Cardiac septum (tissue), 1 donor: ENCODE measurements at regions not wholly inside any gene's neighbourhood (a gene's known extent, or its start where the extent isn't known, plus 50 kb on each side); places are given as distances from the start of the nearest gene placed in this dataset.

ENCODE experiments used
- DNase-seq: peaks from one replicate; pipeline ENCODE4 v3.0.0-alpha.2; 2020; ENCODE audit warnings: low spot score
- intact Hi-C: fragments of 100-400 bp; cut with DNase I; formaldehyde crosslinking; loops from one replicate; pipeline ENCODE4 v1.14.0; 2022
- donor health status: DM: no; HTN: no; CAD: no.

DNA sequence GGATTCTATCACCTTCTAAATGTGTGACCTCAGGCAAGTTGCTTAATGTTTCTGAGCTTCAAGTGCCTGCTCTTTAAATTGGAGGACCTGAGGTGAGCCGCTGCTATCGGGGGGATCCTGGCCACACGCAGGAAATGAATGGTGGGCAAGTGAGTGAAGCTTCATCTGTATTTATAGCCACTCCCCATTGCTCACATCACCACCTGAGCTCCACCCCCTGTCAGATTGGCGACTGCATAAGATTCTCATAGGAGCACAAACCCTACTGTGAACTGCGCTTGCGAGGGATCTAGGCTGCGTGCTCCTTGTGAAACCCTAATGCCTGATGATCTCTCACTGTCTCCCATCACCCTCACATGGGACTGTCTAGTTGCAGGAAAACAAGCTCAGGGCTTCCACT lies 158.6 kb upstream of the CCND2 start:
- intact Hi-C loops = loop anchor here (5.0 kb wide), 1 partner anchor 137 kb away; no protein-coding TSS in a partner anchor
- no peak for DNase-seq

DNA sequence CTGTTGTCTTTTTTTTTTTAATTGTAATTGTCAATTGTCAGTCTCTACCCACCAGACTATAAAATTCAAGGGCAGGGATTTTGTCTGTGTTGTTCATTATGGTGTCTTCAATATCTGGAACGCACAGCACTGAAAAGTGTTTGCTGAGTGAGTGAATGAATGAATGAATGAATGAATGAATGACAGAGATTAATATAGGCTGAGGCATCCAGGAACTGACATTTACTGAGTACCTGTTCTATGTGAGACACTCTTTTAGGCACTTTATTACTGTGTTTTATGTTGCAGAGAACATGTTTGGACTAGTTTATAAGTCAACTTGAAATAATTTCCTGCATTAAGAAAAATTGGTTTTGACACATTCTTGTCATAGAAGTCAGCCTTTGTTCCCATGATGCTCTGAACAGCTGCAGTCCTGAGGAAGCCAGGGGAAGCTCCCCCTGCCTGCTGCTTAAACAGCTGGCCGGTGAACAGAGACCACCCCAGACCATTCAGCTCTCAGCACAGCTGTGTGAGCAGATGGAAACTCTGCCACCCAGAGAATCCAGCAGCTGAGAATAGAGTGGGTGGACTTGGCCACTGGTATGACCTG lies 160.7 kb upstream of the CCND2 start:
- DNase-seq = no peak
- intact Hi-C loops = no loop called here

DNA sequence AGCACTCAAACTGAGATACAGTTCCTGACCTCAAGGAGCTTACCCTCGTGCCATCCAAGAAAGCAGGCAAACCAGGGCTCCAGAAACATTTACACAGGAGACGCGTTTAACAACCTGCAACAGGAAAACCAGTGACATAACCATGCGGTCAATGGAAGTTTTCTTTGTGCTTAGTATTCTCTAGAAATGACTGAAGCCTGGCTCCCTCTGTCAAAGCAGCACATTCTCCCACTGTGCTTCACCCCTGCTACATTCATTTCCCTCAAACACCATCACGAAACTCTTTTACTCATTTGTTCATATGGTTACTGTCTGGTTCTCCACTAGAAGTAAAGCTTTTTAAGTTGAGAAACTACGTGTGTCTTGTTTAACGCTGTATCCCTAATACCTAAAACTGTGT lies 161.3 kb upstream of the CCND2 start:
- intact Hi-C loops = no loop called here
- DNase-seq = no peak

DNA sequence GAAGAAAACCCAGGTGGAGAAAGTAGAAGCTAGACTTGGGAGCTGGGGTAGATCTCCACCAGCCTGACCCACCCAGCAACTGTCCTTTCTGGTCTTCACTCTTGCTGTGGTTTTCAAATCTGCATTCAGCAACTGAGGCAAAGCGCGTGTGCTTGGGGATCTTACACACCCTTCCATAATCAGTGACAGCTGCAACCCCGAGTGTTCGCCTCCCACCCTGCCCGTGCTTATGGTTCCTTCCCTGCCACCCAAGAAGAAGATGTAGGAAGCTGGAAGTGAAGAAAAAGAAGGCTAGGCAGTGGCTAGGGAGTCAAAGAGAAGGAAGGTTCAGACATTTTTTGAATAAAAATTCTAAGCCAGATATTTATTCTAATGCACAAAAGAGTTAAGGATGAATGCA lies 162.6 kb upstream of the CCND2 start:
- intact Hi-C loops = no loop called here

DNA sequence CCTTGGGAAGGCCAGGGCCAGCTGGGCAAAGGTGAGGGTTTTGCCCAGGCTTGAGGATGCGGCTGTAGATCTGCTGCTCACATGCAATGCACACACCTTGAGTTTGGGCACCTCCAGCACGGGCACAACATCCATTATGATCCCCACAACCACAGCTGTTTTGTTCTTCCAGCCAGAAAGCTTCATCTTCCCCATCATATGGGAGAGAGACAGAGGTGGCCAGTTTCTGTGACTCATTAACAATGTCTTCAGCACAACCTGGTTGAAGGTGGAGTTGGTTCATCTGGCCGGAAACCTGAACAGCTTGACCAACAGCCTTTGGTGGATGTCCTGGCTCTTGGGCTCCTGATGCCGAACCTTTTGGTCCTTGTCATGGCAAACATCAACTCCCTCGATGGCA lies 163.7 kb upstream of the CCND2 start:
- DNase-seq = no peak
- intact Hi-C loops = no loop called here

More for the DNA sequence above, 162.6 kb upstream of the CCND2 start:
- DNase-seq = no peak

DNA sequence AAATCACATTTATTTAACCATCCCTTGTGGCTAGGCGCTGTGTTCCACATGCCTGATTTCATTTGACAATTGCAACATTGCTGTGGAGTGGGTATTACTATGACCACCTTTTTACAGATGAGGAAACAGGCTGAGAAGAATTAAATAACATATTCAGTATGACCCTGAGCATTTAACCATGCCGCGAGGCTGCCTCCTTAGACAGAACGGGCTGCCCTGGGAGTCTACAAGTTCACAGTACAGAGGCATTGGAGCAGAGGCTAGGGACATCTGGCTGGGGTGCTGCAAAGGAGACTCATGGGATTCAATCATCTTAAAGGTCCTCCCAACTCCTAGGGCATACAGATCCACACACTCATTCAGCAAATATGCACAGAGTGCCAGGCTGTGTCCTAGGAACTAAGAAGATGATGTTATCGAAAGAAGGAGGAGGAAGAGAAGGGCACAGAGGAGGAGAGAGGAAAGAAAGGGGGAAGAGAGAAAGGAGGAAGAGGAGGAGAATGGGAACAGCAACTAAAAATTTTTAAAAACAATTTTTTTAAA lies 164.7 kb upstream of the CCND2 start:
- intact Hi-C loops = no loop called here
- no peak for DNase-seq

DNA sequence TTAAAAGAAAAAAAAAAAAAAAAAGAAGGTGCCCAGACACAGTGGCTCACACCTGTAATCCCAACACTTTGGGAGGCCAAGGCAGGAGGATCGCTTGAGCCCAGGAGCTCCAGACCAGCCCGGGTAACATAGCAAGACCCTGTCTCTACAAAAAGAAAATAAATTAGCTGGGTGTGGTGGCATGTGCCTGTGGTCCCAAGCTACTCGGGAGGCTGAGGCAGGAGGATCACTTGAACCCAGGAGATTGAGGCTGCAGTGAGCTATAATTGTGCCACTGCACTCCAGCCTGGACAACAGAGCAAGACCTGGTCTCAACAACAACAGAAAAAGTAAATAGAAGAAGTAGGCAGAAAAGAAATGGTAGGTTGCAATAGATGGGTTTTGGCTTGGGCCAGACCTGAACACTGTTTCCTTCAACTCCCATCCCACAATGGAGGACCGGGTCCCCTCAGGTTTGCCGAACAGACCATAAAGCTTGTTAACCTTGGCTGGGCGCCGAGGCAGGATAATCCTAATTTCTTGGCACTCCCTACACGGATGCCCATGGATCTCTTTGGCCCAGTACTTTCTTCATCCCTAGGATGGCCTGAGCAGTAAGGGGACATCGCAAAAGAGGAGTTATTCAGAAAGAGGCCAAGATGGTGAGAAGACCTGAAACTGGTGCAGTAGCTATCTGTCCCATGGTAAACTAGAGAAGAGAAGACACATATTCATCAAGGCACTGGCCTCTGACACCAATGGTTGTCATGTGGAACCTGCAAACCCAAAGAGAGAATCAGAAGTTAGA lies 165.5 kb upstream of the CCND2 start:
- intact Hi-C loops = loop anchor here (2.0 kb wide), 1 partner anchor 169 kb away; no protein-coding TSS in a partner anchor

DNA sequence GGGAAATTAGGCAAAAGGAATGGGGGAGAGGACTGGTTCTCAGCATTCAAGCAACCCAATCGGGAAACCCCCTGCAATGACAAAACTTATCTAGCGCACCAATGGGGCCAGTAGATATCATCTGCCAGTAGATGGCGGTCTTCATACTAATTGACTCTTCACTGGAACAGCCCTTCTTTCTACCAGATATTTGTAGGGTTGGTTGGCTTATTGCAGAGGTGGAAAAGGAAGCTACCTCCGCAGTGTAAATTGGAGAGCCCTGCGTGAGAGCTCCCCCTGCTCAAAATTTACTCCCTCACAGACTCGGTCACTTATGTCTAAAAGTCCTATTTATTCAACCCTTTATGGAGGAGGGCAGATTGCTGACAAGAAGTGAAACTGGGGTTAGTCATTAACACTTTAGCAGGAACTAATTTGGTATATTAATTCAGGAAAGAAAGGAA lies 166.1 kb upstream of the CCND2 start:
- no peak for DNase-seq
- intact Hi-C loops = loop anchor here (2.0 kb wide), 1 partner anchor 169 kb away; no protein-coding TSS in a partner anchor

More for the DNA sequence above, 165.5 kb upstream of the CCND2 start:
- no peak for DNase-seq

DNA sequence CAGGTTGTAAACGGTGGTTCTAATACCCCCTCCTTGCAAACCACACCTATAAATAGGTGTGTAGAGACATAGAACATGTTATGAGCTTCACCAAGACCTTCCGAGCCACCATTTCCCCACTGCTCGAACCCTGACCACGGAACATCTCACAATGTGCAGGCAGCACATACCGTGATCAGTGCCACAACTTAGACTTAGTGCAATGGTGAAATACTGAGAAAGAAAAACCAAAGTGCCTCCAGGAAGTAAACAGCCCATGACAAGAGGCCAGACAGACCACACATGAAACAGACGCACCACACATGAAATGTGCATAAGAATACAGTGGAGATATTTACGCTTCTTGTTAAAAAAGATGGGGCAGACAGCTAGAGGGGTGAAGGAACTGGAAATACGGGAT lies 166.9 kb upstream of the CCND2 start:
- intact Hi-C loops = loop anchor here (2.0 kb wide), 1 partner anchor 170 kb away; no protein-coding TSS in a partner anchor
- DNase-seq = no peak

DNA sequence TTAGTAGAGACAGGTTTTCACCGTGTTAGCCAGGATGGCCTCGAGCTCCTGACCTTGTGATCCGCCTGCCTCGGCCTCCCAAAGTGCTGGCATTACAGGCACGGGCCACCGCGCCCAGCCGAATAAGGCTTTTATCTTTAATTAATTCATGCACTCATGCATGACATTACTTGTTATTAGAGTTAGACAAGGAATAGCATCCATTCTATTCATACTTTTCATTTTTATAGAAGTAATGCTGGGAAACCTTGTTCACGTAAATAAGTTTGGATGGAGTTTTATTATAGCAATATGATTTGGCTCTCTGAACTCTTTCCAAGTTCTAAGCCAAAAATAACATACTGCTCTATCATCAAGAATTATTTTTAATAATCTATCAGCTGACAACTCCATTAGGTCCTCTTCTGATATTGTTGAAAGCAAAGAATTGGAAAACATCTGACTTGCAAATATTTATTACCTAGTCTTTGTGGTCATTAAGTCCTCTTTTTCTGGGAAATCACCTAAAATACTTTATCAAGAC lies 168.8 kb upstream of the CCND2 start:
- intact Hi-C loops = no loop called here
- no peak for DNase-seq

DNA sequence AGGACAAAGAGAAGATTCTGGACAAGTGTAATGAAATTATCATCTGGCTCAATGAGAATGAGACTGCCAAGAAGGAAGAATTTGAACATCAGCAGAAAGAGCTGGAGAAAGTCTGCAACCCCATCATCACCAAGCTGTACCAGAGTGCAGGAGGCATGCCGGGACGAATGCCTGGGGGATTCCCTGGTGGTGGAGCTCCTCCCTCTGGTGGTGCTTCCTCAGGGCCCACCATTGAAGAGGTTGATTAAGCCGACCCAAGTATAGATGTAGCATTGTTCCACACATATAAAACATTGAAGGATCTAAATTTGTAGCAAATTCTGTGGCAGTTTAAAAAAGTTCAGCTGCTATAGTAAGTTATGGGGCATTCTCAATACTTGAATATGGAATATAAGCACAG lies 174.3 kb upstream of the CCND2 start:
- intact Hi-C loops = no loop called here
- no peak for DNase-seq

DNA sequence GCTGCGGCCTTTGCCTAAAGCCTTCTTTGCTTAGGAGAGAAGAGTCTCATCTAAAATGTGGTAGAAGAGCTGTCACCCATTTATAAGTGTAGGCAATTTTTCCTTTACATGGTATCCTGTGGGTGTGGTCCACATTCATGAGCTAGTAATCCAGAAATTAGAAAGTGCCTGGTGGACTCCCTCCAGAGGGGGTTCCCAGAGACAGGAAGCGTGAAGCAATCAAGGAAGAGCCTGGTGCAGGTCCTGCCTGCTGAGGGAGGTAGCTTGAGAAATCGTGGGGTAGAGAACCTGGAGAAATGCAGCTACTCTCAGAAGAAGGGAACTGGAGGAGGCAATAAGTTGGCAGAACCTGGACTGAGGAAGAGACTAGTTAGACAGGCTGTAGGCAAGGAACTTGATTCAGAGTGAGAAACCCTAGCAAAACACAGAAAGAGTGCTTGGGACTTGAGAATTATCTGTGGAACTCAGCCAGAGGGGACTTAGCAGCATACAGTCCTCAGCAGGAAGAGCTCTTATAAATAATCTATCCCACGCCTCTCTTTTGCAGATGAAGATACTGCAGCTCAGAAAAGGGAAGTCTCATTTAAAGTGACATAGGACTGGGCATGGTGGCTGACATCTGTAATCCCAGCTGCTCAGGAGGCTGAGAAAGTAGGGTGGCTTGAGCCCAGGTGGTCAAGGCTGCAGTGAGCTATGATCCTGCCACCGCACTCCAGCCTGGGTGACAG lies 182.4 kb upstream of the CCND2 start:
- DNase-seq = no peak
- intact Hi-C loops = no loop called here

DNA sequence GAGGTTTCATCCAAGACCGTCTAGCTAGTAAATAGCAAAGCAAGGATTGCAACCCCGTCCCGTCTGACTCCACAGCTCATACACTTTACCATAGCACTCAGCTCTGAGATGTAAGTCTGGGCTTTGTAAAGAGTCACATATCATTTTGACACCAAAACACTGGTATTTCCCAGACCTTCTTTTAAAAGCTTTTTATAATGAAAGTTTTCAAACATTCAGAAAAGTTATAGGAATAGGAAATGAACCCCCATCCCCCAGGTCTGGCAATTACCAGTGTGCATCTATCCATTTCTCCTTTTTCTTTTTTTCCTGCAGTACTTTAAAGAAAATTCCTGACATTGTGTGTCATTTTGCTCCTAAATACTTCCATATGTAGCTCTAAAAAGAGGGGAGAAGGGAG lies 183.6 kb upstream of the CCND2 start:
- DNase-seq = no peak
- intact Hi-C loops = no loop called here

DNA sequence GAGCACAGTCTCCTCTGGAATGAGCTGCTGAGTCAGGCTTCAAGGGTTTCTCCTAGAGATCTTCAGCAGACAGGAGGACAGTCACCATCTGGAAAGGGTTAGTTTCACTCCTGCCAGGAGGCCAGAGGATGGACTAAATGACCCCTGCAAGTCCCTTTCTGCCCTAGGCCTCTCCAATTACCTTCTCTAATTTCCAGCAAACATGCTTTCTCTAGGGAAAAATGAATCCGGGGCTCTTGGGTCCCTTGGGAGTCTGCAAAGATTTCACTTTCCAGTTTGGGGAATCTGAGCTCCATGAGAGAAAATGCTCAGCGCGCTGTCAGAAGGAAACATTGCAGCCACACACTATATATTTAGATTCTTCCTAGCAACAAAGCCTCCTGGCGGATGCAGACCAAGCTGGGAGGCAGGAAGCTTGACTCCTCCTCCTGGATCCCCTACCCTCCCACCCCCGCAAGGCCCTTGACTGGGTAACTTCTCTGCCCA lies 184.4 kb upstream of the CCND2 start:
- no peak for DNase-seq
- intact Hi-C loops = no loop called here

DNA sequence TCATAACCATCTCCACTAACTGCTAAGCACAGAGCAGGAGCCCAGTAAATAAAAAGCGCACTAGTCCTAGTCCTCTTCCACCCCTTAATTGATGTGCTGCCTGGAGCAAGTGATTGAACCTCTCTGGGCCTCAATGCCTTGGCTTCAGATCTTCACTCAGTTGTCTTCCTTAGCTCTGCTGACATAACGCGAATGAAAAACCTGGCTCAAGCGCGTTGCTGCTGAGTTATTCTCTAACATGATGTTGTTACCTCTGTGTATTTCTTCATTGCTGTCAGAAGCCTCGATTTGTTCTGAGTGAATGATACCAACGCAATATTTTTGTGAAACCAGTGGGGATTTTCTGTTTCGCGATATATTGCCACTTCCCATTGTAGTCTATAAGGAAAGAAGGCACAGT lies 185.1 kb upstream of the CCND2 start:
- no peak for DNase-seq
- intact Hi-C loops = no loop called here

DNA sequence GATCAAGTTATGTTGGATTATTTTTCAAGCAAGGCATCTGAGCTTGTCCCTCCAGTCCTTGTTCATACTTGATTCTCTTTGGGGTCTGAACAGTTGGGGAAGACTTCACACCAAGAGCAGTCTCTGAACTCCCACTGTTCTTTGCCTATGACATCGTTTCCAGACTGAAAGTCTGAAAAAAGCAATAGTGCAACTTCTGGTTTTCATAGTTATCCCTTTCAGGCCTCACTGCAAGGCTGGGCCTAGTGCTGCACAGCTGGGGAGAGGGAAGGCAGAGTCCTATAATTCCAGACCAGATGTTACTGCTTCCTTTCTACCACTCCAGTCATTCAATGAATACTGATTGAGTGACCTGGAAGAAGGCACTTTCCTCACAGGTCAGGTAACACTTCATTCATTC lies 187.1 kb upstream of the CCND2 start:
- no peak for DNase-seq
- intact Hi-C loops = no loop called here

DNA sequence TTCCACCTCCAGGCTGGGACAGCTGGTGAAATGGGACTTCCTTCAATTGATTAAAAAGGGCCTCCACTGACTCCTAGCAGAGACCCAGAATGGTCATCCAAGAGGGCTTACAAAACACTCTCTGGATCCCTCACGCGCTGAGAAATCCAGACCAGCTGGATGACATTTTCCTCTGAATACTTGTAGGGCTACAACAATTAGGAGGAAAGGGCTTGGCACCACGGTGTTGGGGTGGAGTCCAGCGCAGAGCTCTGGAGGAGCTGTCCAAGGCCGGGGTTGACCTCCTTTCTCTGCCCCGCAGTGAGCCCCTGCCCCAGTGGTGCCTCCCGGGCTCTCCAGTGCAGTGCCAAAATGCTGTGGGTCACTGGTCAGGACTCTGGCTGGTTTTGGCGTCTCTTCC lies 189.0 kb upstream of the CCND2 start:
- no peak for DNase-seq
- intact Hi-C loops = no loop called here

DNA sequence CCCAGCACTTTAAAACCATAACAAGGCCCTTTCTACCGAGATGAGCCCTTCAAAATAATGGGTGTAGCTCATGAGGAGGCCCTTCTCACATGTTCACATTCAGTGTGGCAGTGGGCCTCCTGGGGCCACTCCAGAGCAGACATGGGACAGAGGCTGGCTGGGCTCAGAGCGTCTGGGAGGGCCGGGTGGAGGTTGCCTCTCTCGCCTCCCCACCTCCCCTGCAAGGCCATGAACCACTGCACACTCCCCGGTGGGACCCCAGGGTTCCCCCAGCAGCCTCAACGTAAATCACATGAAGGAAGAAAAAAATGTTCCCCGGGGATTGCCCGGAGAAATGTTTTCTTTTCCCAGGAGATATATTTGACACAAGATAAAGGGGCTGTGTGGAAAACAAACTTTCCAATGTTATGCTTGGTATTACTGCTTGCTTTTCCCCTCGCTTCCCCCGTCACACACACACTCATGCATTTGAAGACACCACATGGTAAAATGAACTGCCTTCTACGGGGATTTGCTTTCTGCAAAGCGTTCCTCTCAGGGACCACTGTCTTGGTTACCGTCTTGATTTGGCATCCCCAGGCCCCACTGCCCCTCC lies 190.7 kb upstream of the CCND2 start:
- no peak for DNase-seq
- intact Hi-C loops = no loop called here

DNA sequence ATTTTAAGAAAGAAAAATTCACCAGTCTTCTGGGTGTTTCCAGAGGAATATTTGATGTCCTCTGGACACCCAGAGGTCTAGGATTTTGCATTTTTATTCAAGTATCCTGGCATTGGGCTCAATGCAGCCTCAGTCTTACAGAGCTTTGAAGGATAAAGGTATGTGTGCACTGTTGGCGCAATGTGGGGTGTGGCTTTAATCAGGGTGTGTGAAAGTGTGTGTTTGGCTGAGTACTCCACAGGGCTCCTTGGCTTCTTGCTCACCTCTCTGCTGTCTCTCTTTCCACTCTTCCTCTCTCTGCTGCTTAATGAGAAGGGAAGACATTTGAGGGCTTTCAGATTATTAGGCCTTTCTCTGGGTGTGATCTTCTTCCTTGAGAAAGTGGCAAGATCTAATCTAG lies 193.3 kb upstream of the CCND2 start:
- DNase-seq = no peak
- intact Hi-C loops = no loop called here

DNA sequence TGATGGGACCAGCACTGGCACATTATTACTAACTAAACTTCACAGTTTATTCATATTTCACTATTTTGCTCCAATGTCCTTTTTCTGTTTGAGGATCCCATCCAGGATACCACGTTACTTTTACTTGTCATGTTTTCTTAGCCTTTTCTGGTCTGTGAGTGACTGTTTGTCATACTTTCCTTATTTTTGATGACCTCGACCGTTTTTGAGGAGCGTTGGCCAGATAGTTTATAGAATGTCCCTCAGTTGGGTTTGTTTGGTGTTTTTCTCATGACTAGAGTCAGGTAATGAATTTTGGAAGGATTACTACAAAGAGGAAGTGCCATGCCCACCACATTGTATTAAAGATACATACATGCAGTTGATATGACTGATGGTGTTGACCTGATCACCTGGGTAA lies 199.4 kb upstream of the CCND2 start:
- intact Hi-C loops = no loop called here
- no peak for DNase-seq
